Right ventricle myocardium inferior (tissue), 1 donor: ENCODE measurements at regions not wholly inside any gene's neighbourhood (a gene's known extent, or its start where the extent isn't known, plus 50 kb on each side); places are given as distances from the start of the nearest gene placed in this dataset.

Source experiments
- ATAC-seq: fragments of 200-7000 bp; cut with Tn5 transposase; one replicate; pipeline ENCODE4 v1.9.1; 2020; ENCODE audit warnings: mild to moderate bottlenecking, moderate library complexity
- DNase-seq: peaks from one replicate; pipeline ENCODE4 v3.0.0; 2021; ENCODE audit errors: missing footprints
- intact Hi-C: fragments of 100-400 bp; cut with DNase I; formaldehyde crosslinking; loops from one replicate; pipeline ENCODE4 v1.11.0; 2022
- donor health status: DM: no; HTN: yes; CAD: no; lungs with severe emphysema.

DNA sequence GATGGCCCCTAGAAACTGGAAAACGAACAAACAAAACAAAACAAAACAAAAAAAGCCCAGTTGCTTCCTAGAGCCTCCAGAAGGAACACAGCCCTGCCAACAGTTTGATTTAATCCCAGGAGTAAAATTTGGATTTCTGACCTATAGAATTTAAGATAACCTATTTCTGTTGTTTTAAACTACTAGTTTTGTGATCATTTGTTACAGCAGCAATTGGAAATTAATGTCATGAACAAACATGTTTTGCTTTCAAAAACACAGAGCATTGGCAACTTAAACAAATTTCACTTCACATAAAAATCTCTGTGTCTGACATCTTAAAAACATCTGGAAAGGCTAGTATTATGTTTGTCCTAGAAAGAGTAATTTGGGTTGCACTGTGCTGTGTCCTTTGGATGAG is 437.3 kb downstream of the METTL15 start:
- intact Hi-C loops, result no loop called here
- DNase-seq (no peak), ATAC-seq (no peak)

GRCh38 chr11:28542561-28542960 is 434.4 kb downstream of the METTL15 start:
- ATAC-seq (no peak), DNase-seq (no peak)
- intact Hi-C loops, result no loop called here

- DNase-seq (no peak), ATAC-seq (no peak)
- intact Hi-C loops, result no loop called here
These were observed 431.2 kb downstream of the METTL15 start for GRCh38 chr11:28539239-28540030.

DNA sequence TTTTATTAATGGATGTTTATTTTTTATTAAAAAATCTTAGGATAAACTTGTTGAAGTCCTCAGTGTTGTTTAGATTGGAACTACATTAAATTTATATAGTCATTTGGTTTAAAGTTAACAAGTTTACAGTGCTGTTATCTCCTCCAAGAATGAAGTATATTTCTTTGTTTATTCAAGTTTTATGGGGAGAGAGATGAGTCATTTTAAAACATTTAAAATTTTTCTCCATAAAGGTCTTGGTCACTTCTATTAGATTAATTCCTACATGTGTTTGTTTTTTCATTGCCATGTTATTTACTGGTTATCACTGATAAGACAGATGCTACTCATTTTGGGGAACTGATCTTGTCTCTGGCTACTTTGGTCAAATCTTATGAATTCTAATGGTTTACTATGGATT is 429.6 kb downstream of the METTL15 start:
- DNase-seq (no peak), ATAC-seq (no peak)
- intact Hi-C loops, result no loop called here

- intact Hi-C loops, result no loop called here
- no peak for ATAC-seq
- no peak for DNase-seq
These were observed 428.5 kb downstream of the METTL15 start for GRCh38 chr11:28536504-28537267.

GRCh38 chr11:28535677-28536076 is 427.5 kb downstream of the METTL15 start:
- no peak for ATAC-seq
- no peak for DNase-seq
- intact Hi-C loops, result no loop called here

GRCh38 chr11:28529540-28530410 is 421.6 kb downstream of the METTL15 start:
- intact Hi-C loops, result loop anchor here (1.0 kb wide), 1 partner anchor 830 kb away; no protein-coding TSS in a partner anchor
- DNase-seq (no peak), ATAC-seq (no peak)

DNA sequence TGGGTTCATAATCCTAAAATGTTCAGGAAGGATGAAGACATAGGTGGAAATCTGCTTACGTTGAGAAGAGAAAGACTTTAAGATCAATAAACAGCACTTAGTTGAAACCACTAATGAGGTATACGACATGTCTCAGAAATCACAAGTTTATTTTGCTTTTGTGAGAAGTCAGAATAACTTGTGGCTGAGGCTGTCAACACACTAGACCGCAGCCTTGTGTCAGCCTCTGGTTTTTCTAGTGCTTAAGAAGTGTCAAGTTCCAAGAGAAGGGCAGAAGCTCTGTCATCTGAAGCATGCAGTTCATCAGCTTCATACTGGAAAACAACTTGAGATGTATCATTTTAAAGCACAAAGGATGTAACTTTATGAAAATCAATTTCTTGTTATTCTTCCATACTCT is 420.9 kb downstream of the METTL15 start:
- intact Hi-C loops, result loop anchor here (1.0 kb wide), 1 partner anchor 830 kb away; no protein-coding TSS in a partner anchor
- ATAC-seq (no peak), DNase-seq (no peak)

- ATAC-seq (no peak), DNase-seq (no peak)
- intact Hi-C loops, result no loop called here
These were observed 420.0 kb downstream of the METTL15 start for GRCh38 chr11:28528217-28528616.

DNA sequence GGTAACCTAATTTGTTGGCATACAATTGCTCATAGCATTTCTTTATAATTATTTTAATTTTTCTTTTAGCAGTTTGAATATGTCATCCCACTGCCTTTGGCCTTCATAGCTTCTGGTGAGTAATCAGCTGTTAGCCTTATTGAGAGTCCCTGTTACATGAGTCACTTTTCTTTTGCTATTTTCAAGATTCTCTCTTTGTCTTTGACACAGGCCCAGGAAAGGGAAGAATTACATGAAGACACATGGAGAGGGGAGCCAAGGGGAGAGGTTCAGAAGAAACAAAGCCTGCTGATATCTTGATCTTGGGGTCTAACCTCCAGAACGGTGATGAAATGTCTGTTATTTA is 418.2 kb downstream of the METTL15 start:
- DNase-seq (no peak), ATAC-seq (no peak)
- intact Hi-C loops, result no loop called here

DNA sequence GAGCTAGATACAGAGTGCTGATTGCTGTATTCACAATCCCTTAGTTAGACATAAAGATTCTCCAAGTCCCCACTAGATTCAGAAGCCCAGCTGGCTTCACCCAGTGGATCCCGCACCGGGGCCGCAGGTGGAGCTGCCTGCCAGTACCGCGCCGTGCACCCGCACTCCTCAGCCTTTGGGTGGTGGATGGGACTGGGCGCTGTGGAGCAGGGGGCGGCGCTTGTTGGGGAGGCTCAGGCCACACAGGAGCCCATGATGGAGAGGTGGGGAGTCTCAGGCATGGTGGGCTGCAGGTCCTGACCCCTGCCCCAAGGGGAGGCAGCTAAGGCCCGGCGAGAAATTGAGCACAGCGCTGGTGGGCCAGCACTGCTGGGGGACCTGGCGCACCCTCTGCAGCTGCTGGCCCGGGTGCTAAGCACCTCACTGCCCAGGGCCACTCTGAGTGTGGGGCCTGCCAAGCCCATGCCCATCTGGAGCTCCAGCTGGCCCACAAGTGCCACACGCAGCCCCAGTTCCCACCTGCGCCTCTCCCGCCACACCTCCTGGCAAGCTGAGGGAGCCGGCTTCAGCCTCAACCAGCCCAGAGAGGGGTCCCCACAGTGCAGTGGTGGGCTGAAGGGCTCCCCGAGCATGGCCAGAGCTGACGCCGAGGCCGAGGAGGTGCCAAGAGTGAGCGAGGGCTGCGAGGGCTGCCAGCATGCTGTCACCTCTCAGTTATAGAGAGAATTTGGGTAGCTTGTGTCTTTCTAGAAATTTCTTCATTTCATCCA is 417.6 kb downstream of the METTL15 start:
- DNase-seq, result no peak
- ATAC-seq, result no peak
- intact Hi-C loops, result no loop called here

- intact Hi-C loops, result no loop called here
- ATAC-seq (no peak), DNase-seq (no peak)
These were observed 415.9 kb downstream of the METTL15 start for GRCh38 chr11:28524098-28524497.

- ATAC-seq (no peak), DNase-seq (no peak)
- intact Hi-C loops, result no loop called here
These were observed 412.9 kb downstream of the METTL15 start for GRCh38 chr11:28521075-28521474.

DNA sequence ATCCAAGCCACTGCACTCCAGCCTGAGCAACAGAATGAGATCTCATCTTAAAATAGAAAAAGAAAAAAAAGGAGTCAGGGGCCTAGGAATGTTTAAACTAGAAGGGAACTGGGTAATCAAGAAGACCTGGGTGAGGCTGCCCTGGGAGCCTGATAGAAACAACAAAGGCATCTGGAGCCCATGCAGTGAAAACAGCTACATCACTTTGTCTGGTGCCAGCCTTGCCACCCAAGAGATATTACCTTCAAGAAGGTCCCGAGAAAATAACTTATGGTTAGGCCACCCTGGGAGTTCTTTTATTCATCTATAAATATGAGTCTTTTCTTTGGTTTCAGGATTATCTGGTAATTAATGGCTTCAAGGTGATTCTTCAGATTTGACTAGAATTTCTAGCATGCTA is 412.1 kb downstream of the METTL15 start:
- DNase-seq (no peak), ATAC-seq (no peak)

DNA sequence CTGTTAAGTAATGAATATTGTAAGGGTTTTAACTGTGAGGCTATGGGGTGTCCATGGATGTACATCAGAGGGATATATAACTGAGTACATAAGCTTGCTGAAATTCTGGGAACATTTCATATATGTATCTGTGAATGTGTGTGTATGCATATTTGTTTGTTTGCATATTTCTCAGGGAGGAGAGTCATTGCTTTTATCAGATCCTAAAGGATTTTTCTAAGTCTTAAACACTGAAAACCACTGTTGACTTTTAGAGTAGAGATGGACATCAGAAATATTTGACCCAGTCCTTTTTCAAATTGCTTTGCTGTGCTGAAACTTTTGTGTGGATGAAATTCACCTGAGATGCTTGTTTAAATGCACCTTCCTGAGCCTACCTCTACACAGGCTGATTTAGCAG is 410.6 kb downstream of the METTL15 start:
- intact Hi-C loops, result no loop called here

More for the DNA sequence above, 412.1 kb downstream of the METTL15 start:
- intact Hi-C loops, result no loop called here

DNA sequence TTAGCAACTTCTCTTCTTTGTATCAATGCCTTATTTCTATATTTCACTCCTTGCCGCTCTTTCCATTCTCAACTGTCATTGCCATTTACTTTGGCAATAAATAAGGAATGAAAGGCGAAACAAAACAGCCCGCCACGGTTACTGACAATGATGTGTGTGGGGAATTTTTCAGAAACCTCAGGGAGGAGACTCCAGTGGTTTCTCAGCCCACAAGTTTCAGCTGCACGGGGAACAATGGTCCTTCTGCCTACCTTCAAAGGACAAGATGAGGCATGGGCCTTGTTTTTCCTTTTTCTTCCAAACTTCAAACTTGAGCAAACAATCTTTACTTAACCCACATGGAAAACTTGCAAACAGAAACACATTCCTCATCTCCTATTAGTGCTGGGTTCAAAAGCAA is 409.4 kb downstream of the METTL15 start:
- DNase-seq, result no peak
- no peak for ATAC-seq
- intact Hi-C loops, result no loop called here

More for the DNA sequence above, 410.6 kb downstream of the METTL15 start:
- DNase-seq, result no peak
- no peak for ATAC-seq

DNA sequence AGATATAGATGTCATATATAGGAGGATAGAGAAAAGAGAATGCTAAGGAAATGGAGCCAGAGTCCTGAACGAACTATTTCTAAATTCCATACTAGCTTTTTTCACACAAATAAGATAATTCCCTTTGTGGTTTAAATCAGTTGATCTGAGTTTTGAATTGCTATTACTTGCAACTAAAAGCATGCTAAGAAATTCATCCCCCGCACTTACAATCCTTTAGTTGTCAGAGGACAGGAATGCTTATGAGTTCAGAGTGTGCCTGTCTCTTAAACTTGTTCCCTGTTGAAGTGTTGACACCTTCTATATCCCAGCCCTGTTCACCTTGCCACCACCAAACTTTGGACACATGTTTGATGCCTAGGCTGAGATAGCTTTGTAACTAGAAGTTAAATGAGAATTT is 406.2 kb downstream of the METTL15 start:
- no peak for ATAC-seq
- DNase-seq, result no peak
- intact Hi-C loops, result no loop called here

DNA sequence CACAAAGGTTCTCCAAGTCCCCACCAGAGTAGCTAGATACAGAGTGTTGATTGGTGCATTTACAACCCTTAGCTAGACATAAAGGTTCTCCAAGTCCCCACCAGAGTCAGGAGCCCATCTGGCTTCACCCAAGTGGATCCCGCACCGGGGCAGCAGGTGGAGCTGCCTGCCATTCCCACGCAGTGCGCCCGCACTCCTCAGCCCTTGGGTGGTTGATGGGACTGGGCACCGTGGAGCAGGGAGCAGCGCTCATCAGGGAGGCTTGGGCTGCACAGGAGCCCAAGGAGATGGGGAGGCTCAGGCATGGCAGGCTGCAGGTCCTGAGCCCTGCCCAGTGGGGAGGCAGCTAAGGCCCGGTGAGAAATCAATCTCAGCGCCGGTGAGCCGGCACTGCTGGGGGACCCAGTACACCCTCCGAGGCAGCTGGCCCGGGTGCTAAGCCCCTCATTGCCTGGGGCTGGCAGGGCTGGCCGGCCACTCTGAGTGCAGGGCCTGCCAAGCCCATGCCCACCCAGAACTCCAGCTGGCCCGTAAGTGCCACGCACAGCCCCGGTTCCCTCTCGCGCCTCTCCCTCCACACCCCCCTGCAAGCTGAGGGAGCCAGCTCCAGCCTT is 404.1 kb downstream of the METTL15 start:
- intact Hi-C loops, result no loop called here
- DNase-seq, result no peak
- ATAC-seq, result no peak
